ENCODE measurements at regions not wholly inside any gene's neighbourhood (a gene's known extent, or its start where the extent isn't known, plus 50 kb on each side); places are given as distances from the start of the nearest gene placed in this dataset.

GRCh38 chr17:69620363-69620762 lies 205.9 kb downstream of the MAP2K6 start:
- TF ChIP-seq CTCF (IDR thresholded peaks at IDR 0.05; ENCODE audit: low read depth, low read length): no peak
- no peak overlapping the region for H3K4me3 ChIP-seq (ENCODE audit: low read depth, low read length)

- TF ChIP-seq CTCF (IDR thresholded peaks at IDR 0.05; ENCODE audit: low read depth, low read length): no peak
- H3K4me3 ChIP-seq (ENCODE audit: low read depth, low read length): no peak overlapping the region
These were observed 211.0 kb downstream of the MAP2K6 start for GRCh38 chr17:69625474-69625873.

DNA sequence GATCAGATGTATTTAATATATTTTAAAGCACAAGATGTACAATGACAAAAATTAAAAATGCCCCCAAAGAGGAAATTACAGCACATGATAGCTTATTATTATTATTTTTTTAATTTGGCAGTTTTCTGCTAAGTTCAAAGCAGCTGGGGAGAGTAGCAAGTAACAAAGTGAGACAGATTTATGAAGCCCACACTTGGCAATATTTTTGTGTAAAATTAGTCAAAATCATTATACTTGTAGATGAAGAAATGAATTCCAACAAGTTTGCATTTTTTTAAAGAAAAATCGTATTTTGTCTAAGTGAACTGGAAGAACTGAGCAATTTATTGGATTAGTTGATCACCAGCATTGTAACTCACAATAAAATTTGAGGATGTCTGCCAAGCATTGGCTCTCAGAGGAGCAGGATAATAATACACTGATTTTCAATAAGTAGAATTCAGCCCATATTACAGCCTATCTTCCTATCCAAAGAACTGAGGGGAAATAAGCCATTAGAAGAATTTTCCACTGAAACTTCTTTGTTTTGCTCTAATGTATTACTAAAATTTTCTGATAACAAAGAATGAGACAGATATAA lies 215.6 kb downstream of the MAP2K6 start:
- no peak for TF ChIP-seq CTCF (IDR thresholded peaks at IDR 0.05; ENCODE audit: low read depth, low read length)
- no peak overlapping the region for H3K4me3 ChIP-seq (ENCODE audit: low read depth, low read length)

DNA sequence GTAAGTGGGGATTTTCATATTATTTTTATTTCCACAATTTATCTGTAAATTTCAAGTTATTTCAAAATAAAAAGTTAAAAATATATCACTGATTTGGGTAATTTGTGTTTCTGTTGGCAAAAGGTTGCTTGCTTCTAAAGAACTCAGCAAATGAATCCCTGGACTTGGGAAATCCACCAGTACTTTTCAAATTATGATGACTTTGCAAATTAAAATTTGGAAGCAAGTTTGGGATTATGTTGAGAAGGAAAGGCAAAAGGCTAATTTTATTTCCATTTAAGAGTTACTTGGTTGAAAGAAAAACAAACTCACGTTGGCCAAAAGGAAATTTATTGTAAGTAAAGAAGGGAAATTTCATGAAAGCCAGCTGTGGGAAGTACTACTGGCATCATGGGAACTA lies 220.3 kb downstream of the MAP2K6 start:
- TF ChIP-seq CTCF (IDR thresholded peaks at IDR 0.05; ENCODE audit: low read depth, low read length): no peak

GRCh38 chr17:69637446-69638156 lies 223.1 kb downstream of the MAP2K6 start:
- TF ChIP-seq CTCF (IDR thresholded peaks at IDR 0.05; ENCODE audit: low read depth, low read length): no peak

More for the DNA sequence above, 220.3 kb downstream of the MAP2K6 start:
- no peak overlapping the region for H3K4me3 ChIP-seq (ENCODE audit: low read depth, low read length)

DNA sequence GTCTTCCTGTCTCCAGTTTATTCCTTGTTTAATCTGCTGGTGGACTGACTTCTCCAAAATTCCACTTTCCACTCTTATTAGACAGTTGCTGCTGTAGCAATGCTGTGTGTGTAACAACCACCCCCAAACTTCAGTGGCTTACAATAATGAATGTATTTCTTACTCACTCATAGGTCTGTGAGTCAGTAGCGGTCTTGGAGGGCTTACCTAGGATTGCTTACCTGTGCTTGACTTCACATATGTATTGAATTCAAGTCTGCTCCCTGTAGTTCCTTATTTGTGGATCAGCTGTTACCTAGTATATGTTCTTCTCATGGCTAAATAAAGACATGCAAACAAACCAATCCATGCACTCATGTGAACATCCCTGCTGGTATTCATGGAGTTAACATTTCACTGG lies 224.6 kb downstream of the MAP2K6 start:
- no peak for TF ChIP-seq CTCF (IDR thresholded peaks at IDR 0.05; ENCODE audit: low read depth, low read length)
- no peak overlapping the region for H3K4me3 ChIP-seq (ENCODE audit: low read depth, low read length)

More at GRCh38 chr17:69637446-69638156, 223.1 kb downstream of the MAP2K6 start:
- no peak overlapping the region for H3K4me3 ChIP-seq (ENCODE audit: low read depth, low read length)

- H3K4me3 ChIP-seq (ENCODE audit: low read depth, low read length): no peak overlapping the region
- no peak for TF ChIP-seq CTCF (IDR thresholded peaks at IDR 0.05; ENCODE audit: low read depth, low read length)
These were observed 225.6 kb downstream of the MAP2K6 start for GRCh38 chr17:69640073-69640472.
